CD4-positive, alpha-beta T cell treated with Interferon gamma for 1 hour (primary cell): ENCODE measurements at regions not wholly inside any gene's neighbourhood (a gene's known extent, or its start where the extent isn't known, plus 50 kb on each side); places are given as distances from the start of the nearest gene placed in this dataset.

Experiments used
- DNase-seq: peaks from one replicate; pipeline ENCODE4 v3.0.0-alpha.2; 2020

DNA sequence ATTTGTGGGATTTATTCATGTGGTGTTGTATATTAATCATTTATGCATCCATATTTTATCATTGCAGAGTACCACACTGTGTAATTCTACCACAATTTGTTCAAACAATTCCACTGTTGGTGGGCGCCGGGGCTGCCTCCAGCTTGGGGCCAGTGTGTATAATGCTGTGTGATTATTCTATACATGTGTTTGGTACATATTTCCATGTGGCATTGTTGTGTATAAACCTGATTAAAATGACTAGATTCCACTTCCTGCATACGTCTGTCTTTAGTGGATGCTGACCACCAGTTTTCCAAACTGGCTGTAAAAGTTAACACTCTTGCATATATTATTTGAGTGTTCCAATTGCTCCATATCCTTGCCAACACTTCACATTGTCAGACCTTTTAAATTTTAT, 1213.8 kb downstream of the TBC1D22A start:
- DNase-seq: no peak

DNA sequence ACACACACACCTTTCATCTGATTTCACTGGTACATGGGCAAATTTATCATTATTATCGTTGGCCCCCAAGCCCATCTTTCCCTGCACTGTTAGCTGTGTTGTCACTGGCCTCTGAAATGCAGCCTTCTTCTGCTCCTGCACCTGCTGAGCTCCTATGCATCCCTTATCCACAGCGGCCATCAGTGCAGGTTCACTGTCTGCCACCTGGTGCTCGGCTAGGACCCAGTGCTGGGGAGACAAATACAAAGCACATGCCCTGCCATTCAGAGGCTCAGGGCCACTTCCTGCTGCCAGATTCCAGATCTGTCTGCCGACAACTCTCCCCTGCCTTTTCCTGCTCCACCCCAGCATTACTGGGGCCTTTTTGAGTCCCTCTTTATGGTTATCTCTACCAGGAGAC, 1205.4 kb downstream of the TBC1D22A start:
- no peak for DNase-seq

DNA sequence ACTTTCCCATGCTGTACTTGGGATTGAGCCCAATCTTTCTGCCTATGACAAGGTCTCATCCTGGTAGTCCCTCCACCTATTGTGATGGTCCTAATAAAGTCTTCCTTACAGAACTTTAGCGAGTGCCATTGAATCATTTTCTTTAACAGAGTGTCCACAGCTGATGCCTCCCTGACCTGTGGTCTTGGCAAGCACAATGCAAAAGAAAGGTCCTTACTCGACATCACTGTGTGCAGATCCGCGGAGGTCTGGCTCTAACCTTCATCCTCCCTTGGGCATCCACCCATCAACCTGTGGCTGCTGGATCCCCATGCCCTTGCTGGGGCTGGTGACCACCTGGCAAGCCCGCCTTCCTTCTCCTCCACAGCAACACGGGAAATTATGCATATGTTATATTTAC, 1203.9 kb downstream of the TBC1D22A start:
- no peak for DNase-seq

DNA sequence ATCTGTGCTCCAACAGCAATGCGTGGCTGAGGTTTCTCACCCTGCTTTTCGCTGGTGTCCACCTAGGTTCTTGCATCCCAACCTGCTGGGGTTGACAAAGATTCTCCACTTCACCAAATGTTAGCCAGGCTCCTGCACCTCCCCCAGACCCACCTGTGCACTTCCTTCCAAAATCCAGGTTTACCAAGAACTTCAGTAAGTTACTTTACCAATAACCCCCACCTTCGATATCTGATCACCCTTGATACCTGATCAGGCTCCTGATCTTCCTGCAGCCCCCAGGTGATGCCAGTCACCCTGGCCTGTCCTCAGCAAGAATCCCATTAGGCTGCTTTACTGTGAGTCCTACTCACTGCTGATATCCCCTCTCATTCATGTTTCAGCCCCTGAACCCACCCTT, 1203.4 kb downstream of the TBC1D22A start:
- no peak for DNase-seq

DNA sequence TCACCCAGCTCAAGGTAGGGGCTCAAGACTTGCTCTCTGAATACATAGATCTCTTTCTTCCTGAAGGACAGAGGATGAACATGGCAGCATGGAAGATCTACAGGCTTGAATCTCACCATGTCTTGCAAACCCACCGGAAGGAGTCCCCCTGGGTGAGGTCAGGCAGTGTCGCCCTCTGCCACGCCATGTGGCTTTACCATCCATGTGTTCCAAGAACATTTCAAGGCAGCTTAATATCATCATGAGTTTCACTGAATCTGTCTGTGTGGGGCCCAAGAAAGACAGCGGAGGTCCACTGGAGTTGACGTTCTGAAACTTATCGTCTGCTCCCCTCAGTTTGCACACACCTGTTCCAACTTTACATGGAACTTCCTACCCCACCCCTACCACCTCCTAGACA, 1202.6 kb downstream of the TBC1D22A start:
- DNase-seq: no peak

DNA sequence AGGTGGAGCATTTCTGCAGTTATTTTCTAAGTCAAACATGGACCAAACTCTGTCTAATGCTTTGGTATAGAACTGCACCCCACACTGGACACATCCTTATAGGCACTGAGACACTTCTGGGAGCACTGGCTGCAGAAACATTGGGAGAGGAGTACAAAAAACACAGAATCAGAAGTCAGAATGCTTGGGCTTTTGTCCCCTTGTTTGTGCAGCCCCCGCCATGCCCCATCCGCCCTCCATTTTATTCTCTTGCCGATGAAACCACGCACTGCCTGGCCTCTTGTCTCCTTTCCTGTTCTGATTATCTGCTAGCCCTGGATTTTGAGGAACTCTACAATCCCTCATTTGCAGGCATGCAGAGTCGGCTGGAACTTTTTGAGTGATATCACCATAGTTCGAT, 1201.2 kb downstream of the TBC1D22A start:
- DNase-seq: no peak

DNA sequence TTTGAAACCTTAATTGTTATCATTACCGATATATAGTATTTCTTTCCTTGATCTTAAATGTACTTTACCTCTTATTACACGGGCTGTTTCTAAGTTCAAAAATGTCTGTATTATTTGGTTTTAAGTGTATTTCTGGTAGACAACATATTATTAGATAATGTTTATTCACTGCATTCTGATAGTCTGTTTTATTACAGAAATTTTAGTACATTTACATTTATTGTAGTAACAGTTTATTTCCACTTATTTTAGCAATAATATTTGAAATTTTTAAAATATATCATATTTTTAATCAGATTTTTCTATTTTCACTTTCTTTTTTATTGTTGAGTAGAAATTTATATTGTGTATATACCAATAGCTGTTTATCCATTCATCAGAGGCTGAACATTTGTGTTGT, 1195.2 kb downstream of the TBC1D22A start:
- no peak for DNase-seq

DNA sequence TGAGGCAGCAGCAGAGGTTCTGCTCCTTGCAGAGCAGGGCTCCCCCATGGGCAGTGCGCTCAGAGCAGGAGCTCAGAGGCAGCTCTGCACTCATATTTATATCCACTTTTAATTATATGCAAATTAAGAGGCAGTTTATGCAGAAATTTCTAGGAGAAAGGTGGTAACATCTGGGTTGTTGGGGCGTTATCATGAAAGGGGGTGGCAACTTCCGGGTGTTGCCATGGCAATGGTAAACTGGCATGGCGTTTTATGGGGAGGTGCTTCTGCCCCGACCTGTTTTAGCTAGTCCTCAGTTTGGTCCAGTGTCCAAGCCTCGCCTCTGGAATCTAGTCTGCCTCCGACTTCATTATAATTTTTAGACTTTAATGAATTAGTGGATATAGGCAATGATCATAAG, 1191.7 kb downstream of the TBC1D22A start:
- no peak for DNase-seq

DNA sequence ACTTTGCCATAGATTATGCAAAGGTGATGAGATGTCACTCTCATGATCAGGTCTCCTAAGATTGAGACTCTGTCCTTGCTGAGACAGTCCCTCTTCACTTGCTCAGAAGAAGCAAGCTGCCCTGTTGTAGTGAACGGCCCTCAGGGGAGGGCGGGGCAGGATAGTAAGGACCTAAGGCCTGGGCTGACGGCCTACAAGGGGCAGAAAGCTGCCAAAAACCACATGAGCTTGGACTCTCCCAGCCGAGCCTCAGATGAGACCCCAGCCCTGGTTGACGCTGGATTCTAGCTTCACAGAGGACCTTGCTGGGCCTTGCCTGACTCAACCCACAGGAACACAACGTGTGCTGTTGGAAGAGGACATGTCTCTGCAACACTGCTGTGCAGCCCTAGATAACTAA, 1182.5 kb downstream of the TBC1D22A start:
- DNase-seq: no peak

DNA sequence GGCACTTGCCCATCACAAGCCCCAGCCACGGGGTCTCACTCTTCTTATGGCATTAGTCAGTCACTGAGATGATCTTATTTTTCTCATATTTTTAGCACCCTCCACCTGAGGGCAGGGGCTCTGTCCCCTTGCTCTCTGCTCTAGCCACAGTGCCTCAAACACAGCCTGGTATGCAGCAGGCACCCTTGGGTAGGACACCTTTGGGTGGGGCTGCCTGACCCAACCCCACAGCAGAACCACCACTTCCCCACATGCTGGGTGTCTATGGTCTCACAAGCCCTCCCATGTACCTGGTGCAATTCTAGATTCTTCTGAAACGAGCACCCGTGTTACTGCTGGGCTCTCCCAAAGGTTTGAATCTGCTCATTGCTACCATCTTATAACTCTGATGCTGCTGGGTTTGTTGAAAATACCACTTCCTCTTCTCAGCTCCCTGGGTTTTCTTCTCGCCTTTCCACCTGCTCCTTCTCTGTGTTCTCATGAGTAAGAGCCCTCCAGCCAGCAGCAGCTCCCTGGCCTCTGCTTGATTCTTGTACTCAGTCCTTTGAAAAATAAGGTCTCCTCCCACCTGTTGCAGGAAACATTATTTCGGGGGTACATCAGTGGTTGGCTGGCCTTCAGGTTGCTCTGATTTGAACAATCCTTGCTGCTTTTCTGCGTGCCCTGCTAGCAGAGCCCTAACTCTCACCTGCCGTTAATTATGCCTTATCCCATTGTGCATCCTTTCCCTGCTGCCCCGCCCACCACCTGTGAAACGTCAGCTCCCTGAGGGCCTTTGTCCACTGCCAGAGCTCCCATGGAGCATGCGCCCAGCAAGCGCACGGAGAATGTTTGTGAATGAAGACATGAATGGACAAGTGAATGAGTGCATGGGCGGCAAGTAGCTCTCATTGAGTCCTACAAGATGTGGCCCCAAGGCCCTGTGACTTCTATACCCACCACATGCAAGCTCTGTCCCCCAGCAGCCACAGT, 1181.6 kb downstream of the TBC1D22A start:
- no peak for DNase-seq

DNA sequence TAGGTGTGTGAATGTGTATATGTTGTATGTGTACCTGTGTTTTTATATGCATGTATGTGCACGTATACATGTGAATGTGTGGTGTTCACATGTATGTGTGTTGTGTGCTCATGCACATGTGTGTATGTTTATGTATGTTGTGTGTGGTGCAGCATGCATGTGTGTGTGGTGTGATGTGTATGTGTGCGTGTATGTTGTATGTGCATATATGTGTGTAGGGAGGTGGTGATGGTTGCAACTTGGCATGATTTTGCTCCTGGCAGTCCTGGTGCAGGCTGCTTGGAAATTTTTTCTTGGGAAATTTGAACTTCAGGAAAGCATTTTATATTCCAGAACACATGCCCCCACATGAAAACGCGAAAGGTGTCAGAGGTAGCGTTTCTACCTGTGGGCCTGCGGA, 1177.8 kb downstream of the TBC1D22A start:
- DNase-seq: no peak

DNA sequence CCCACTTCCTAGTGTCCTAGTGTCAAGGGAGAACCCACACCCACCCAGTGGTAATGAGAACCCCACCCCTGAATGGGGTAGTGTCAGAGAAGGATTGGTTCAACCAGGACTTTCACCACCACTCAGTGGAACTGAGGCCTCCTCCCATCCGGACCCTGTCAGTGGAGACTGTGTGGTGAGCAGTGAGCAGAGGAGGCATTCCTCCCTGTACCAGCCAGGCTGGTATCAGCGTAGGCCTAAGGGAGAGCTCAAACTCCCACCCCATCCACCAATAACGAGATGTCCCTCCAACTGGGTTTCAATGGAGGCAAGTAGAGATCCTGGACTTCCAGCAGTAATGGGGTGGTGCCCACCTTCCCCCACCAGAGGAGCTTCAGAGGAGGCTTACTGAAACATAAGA, 1171.4 kb downstream of the TBC1D22A start:
- no peak for DNase-seq

DNA sequence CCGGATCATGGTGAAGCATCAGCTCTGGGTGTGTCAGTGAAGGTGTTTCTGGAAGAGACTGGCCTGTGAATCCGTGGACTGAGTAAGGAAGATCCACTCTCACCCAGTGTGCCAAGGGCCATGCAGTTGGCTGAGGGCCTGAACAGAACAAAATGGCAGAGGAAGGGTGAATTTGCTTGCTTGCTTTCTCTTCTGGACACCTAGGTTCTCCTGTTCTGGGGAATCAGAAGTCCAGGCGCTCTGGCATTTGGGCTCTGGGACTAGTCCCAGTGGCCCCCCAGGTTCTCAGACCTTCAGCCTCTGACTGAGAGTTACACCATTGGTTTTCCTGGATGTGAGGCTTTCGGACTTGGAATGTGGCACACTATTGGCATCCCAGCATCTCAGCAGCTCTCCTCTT, 1170.8 kb downstream of the TBC1D22A start:
- no peak for DNase-seq

DNA sequence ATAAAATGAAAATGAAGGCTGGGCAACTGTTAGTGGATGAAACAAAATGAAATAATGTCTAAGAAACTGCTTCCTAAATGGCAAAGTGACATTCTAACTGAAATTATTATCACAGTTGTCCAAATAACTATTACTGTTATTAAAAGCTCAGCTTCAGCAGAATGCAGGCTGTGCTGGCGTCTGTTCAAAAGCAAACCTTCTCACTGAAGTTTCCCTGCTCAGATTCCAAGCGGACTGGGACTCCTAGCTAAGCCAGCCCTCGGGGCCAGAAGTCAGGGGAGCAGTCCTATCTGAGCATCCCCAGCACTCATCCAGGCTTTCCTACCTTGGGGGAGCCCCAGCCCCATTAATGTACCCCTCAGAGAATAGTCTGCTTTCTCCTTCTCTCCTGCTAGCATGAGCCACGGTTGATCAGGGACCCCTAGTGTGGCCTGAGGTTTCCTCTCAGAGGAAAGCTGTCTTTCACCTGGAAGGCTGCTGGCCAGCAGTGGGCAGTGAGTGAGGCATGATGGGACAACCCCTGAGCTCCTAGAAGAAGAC, 1167.3 kb downstream of the TBC1D22A start:
- no peak for DNase-seq

DNA sequence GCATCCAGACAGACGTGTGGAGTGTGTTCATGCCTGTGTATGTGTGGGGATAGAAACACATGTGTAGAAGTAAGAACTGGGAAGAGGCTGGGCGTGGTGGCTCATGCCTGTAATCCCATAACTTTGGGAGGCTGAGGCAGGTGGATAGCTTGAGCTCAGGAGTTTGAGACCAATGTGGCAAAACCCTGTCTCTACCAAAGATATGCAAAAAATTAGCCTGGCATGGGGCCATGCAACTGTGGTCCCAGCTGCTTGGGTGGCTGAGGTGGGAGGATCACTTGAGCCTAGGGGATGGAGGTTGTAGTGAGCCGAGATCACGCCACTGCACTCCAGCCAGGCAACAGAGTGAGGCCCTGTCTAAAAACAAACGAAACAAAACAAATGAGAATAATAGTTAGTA, 1166.6 kb downstream of the TBC1D22A start:
- no peak for DNase-seq

DNA sequence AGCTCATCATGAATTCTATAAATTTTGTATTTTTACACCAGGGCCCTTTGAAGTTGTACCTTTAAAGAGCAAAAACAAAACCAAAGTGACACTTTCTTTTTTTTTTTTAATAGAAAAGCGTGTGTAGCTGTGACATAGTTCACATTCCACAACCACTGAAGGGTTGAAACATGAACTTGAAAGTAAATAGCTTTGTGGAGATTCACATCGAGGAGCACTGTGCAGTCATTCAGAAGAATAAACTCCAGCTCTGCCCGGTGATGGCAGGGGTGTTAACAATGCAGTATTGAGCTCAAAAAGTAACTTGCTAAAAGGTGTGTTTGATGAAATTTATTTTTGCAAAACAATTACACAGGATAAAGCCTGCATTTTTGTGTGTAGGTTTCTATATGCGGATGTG, 1166.2 kb downstream of the TBC1D22A start:
- no peak for DNase-seq

DNA sequence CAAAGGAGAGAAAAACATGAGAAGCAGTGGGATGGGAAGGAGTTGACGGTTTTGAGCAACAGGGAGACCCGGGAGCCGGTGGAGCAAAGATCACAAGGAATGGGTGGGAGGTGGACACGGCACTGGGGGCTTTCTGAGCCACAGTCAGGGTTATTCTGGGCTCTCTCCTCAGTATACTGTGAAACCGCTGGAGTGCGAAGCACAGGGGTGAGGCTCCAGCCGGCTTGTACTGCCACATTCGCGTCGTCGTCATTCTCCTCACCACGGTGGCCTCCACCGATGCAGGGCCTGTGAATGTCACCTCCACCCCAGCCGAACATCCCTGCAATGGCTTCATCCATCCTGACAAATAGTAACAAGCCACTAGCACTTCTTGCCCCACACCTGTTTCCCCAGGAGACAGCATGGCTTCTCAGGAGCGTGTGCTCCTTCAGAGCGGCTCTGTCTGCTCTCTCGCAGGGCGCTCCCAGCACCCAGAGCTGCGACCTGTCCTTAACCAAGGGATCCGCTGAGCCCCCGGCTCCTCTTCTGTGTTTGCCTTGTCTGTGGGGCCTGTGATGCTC, 1165.3 kb downstream of the TBC1D22A start:
- no peak for DNase-seq

DNA sequence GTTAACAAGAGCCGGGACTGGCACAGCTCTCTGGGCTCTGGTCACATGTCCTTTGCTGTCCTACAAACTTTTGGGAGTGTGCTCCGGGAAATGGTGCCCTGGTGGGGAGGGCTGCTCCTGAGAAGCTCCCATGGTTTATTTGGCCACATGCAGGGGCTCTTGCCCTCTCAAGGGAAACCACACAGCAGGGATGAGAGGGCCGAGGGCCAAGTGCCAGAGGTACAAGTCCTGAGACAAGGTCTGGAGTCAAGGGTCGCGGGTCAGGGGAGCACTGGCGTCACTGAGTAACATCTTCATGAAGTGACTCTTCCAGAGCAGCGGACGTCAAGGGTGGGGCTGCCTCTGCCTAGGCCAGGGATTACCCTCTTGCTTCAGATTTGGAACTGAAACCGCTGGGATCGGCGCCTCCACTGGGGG, 1160.6 kb downstream of the TBC1D22A start:
- no peak for DNase-seq

DNA sequence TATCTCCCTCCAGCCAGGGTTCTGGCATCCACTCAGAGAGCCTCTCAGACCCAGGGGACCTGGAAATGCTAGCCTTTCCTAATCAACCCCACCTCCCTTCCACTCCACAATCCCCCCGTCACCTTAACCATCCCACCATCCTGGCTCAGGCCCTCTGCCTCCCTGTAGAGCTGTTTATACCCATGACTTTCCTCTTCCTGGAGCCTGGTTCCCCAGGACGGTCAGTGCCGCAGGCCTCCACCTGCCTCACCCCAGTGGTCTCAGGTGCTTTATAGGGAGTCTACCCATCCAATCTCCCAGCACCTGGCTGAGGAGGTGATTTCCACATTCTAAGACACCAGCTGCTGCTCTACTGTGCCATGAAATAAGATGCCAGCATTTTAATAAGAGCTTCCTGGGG, 1159.5 kb downstream of the TBC1D22A start:
- no peak for DNase-seq

DNA sequence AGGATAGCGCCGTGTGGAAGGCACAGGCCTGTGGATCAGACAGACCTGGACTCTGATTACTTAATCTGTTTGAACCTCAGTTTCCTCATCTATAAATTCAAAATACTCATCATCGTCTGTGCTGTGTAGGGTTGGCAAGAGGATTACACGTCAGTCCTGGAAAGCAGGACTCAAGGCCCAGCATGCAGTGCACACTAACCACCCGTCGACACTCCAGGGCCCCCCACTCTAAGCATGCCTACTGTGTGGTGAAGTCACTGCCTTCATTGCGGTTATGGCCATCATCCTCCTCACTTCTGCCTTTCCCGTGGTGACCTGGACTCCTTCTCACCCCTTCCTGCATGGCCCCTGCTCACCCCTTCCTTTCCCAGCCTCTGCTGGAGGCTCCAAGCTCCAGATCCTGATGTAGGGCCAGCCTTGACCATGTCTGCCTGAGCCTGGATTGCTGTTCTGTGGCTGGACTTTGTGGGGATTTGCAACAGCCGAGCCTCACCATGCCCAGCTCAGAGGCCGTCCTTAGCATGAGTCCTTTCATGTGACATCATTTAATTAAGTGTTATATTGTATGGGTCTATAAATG, 1158.0 kb downstream of the TBC1D22A start:
- DNase-seq: no peak

DNA sequence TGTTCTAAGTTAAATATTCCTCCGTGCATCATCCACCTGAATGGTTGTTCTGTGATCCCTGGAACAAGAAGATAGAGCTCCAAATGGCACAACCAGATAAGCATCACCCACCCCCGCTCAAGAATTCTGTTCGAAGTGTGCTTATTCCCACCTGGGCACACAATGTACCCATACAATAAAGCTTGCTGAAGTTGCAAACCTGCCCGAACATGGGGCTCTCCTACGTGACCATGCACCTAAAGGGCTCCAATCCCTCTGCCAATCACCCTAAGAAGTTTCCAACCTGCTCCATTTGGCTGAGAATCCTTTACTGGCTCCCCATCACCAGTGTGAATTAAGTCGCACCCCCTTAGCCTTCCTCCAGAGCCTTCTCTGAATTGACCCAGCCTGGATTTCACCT, 1157.4 kb downstream of the TBC1D22A start:
- no peak for DNase-seq

DNA sequence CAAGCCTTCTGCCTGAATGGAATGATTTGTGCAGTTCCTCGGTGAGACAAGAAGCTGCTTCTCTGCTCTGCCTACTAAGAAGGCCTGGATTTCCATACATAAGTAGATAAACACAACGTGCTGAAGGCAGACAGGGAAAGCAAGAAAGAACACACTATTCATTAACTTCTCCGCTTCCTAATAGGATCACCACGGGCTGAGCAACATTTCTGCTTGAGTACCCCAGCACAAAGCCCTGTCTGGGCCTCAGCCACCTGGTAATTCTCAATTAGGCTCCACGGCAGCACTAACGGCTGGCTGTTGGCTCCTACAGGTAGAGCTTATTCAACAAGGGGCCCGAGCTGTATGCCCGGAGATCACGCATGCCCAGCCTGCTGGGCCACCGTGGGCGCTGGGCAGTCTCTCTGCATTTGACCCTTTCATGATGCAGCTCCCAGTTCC, 1156.6 kb downstream of the TBC1D22A start:
- no peak for DNase-seq

DNA sequence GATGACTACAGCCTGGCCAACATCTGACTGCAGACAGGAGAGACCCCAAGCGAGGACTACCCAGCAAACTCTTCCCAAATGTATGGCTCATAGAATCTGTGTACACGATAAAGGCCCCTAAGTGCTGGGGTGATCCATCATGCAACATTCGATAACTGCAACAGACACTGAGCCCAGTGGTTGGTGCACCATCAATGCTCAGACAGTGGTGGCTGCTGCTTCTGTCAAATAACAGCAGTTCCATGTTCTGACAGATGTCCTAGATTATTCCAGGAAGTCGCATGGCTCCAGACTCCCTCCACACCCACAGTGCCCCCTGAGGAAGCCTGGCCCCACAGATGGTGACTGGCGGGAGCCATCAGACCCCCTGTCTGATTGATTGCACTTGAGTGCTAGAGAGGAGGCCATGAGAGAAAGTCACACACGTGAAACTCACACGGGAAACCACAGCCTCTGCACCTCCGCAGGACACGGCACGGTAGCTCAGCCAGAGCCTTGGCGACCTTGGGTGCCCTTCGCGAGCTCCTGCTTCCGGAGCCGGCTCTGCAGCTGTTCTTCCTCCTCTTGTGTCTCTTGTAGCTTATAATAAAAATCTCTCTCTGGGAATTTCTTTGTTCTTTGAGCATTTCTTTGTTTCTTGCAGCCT, 1155.9 kb downstream of the TBC1D22A start:
- DNase-seq: no peak
